ENCODE measurements at regions not wholly inside any gene's neighbourhood (a gene's known extent, or its start where the extent isn't known, plus 50 kb on each side); places are given as distances from the start of the nearest gene placed in this dataset.

DNA sequence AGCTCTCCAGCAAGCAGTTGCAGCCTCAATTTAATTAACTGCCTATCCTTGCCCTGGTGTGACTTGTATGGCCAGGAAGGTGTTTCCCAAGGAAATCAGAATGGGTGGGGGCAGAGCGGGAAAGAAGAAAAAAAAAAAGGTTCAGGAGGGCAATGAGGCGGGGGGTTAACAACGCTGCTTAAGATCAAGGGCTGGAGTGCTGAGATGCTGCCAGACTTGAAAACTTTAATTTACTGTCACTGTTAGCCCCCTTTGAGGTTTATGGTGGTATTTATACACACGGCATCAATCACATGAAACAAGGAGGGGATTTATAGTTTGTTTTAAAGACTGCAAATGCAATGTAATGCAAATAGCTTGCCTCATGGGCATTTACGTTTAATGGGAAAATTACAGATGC is 319.4 kb upstream of the NR2F2 start:
- TF ChIP-seq, protein P1, sequence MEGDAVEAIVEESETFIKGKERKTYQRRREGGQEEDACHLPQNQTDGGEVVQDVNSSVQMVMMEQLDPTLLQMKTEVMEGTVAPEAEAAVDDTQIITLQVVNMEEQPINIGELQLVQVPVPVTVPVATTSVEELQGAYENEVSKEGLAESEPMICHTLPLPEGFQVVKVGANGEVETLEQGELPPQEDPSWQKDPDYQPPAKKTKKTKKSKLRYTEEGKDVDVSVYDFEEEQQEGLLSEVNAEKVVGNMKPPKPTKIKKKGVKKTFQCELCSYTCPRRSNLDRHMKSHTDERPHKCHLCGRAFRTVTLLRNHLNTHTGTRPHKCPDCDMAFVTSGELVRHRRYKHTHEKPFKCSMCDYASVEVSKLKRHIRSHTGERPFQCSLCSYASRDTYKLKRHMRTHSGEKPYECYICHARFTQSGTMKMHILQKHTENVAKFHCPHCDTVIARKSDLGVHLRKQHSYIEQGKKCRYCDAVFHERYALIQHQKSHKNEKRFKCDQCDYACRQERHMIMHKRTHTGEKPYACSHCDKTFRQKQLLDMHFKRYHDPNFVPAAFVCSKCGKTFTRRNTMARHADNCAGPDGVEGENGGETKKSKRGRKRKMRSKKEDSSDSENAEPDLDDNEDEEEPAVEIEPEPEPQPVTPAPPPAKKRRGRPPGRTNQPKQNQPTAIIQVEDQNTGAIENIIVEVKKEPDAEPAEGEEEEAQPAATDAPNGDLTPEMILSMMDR (IDR thresholded peaks at IDR 0.05; ENCODE audit: low read depth, low read length, poor library complexity, severe bottlenecking), result no peak
- TF ChIP-seq EZH2phosphoT487 (IDR thresholded peaks at IDR 0.05; ENCODE audit: borderline replicate concordance, low read length), result no peak

All from DOHH2 (cell line).